Activated T-cell treated with anti-CD3 and anti-CD28 coated beads, Interleukin-2, amount 50 U/mL, for 4 hours (primary cell): ENCODE measurements at regions not wholly inside any gene's neighbourhood (a gene's known extent, or its start where the extent isn't known, plus 50 kb on each side); places are given as distances from the start of the nearest gene placed in this dataset.

Experiments
- ATAC-seq, 2 donors: fragments of 200-7000 bp; cut with Tn5 transposase; one replicate each; pipeline ENCODE4 v1.10.0; 2021
- DNase-seq: peaks from one replicate; pipeline ENCODE4 v3.0.0-alpha.2; 2020
- H3K27me3 Mint-ChIP-seq: one replicate; pipeline ENCODE4 v1.8.0; 2021; ENCODE audit warnings: low read depth, mixed read lengths
- H3K36me3 Mint-ChIP-seq: one replicate; pipeline ENCODE4 v1.8.0; 2022; ENCODE audit warnings: mixed read lengths; ENCODE audit not compliant: insufficient read depth
- H3K4me1 Mint-ChIP-seq: one replicate; pipeline ENCODE4 v1.8.0; 2021; ENCODE audit warnings: low read depth, mixed read lengths
- H3K4me3 Mint-ChIP-seq: one replicate; pipeline ENCODE4 v1.8.0; 2021; ENCODE audit warnings: mild to moderate bottlenecking, moderate library complexity, mixed read lengths
- H3K9me3 Mint-ChIP-seq: one replicate; pipeline ENCODE4 v1.8.0; 2021; ENCODE audit warnings: mixed read lengths

- no peaks in the 10 kb centered on the region for H3K36me3 Mint-ChIP-seq
- no peaks in the 10 kb centered on the region for H3K4me1 Mint-ChIP-seq
- H3K27me3 Mint-ChIP-seq, result no peaks in the 10 kb centered on the region
- ATAC-seq, result no peak
- no peak overlapping the region for H3K4me3 Mint-ChIP-seq
- H3K9me3 Mint-ChIP-seq, result peaks cover 4% of the 10 kb centered on the region
- DNase-seq, result no peak
These were observed 298.4 kb upstream of the CADM1 start for GRCh38 chr11:115802641-115803040.

GRCh38 chr11:115792903-115793302 is 288.7 kb upstream of the CADM1 start:
- Mint-ChIP-seq H3K27me3 (no peaks in the 10 kb centered on the region), H3K4me3 (no peak overlapping the region), H3K36me3 (no peaks in the 10 kb centered on the region), H3K4me1 (no peaks in the 10 kb centered on the region), H3K9me3 (peaks cover 4% of the 10 kb centered on the region)
- ATAC-seq, result no peak
- no peak for DNase-seq

GRCh38 chr11:115787302-115787701 is 283.1 kb upstream of the CADM1 start:
- DNase-seq, result no peak
- Mint-ChIP-seq H3K27me3 (no peaks in the 10 kb centered on the region), H3K4me3 (no peak overlapping the region), H3K9me3 (peaks cover 2% of the 10 kb centered on the region), H3K4me1 (no peaks in the 10 kb centered on the region), H3K36me3 (no peaks in the 10 kb centered on the region)
- ATAC-seq, result no peak

GRCh38 chr11:115784796-115785521 is 280.7 kb upstream of the CADM1 start:
- DNase-seq (no peak), ATAC-seq (no peak)
- Mint-ChIP-seq H3K4me1 (no peaks in the 10 kb centered on the region), H3K9me3 (peaks cover 4% of the 10 kb centered on the region), H3K36me3 (no peaks in the 10 kb centered on the region), H3K4me3 (no peak overlapping the region), H3K27me3 (no peaks in the 10 kb centered on the region)

GRCh38 chr11:115780646-115781362 is 276.6 kb upstream of the CADM1 start:
- H3K4me1 Mint-ChIP-seq, result no peaks in the 10 kb centered on the region
- H3K4me3 Mint-ChIP-seq, result no peak overlapping the region
- no peaks in the 10 kb centered on the region for H3K27me3 Mint-ChIP-seq
- ATAC-seq (no peak), DNase-seq (no peak)
- H3K9me3 Mint-ChIP-seq, result peaks cover 4% of the 10 kb centered on the region
- H3K36me3 Mint-ChIP-seq, result no peaks in the 10 kb centered on the region

- no peak for DNase-seq
- Mint-ChIP-seq H3K27me3 (no peaks in the 10 kb centered on the region), H3K4me3 (no peak overlapping the region), H3K4me1 (no peaks in the 10 kb centered on the region), H3K9me3 (peaks cover 4% of the 10 kb centered on the region), H3K36me3 (no peaks in the 10 kb centered on the region)
- no peak for ATAC-seq
These were observed 274.9 kb upstream of the CADM1 start for GRCh38 chr11:115778928-115779650.

GRCh38 chr11:115776916-115777315 is 272.7 kb upstream of the CADM1 start:
- ATAC-seq, result no peak

GRCh38 chr11:115775846-115776245 is 271.6 kb upstream of the CADM1 start:
- ATAC-seq (no peak), DNase-seq (no peak)
- Mint-ChIP-seq H3K4me1 (no peaks in the 10 kb centered on the region), H3K27me3 (no peaks in the 10 kb centered on the region), H3K4me3 (no peak overlapping the region), H3K9me3 (no peaks in the 10 kb centered on the region), H3K36me3 (no peaks in the 10 kb centered on the region)

More at GRCh38 chr11:115776916-115777315, 272.7 kb upstream of the CADM1 start:
- DNase-seq, result no peak
- Mint-ChIP-seq H3K9me3 (no peaks in the 10 kb centered on the region), H3K4me3 (no peak overlapping the region), H3K4me1 (no peaks in the 10 kb centered on the region), H3K27me3 (no peaks in the 10 kb centered on the region), H3K36me3 (no peaks in the 10 kb centered on the region)

GRCh38 chr11:115774756-115775155 is 270.5 kb upstream of the CADM1 start:
- ATAC-seq (no peak), DNase-seq (no peak)
- Mint-ChIP-seq H3K4me3 (no peak overlapping the region), H3K27me3 (no peaks in the 10 kb centered on the region), H3K9me3 (no peaks in the 10 kb centered on the region), H3K36me3 (no peaks in the 10 kb centered on the region), H3K4me1 (no peaks in the 10 kb centered on the region)

- Mint-ChIP-seq H3K4me1 (no peaks in the 10 kb centered on the region), H3K9me3 (no peaks in the 10 kb centered on the region), H3K27me3 (no peaks in the 10 kb centered on the region), H3K36me3 (no peaks in the 10 kb centered on the region), H3K4me3 (no peak overlapping the region)
- DNase-seq, result no peak
- no peak for ATAC-seq
These were observed 265.7 kb upstream of the CADM1 start for GRCh38 chr11:115769891-115770290.

- H3K4me1 Mint-ChIP-seq, result no peaks in the 10 kb centered on the region
- no peaks in the 10 kb centered on the region for H3K27me3 Mint-ChIP-seq
- DNase-seq (no peak), ATAC-seq (no peak)
- no peaks in the 10 kb centered on the region for H3K36me3 Mint-ChIP-seq
- no peak overlapping the region for H3K4me3 Mint-ChIP-seq
- no peaks in the 10 kb centered on the region for H3K9me3 Mint-ChIP-seq
These were observed 263.7 kb upstream of the CADM1 start for GRCh38 chr11:115767883-115768282.

GRCh38 chr11:115767047-115767802 is 263.0 kb upstream of the CADM1 start:
- Mint-ChIP-seq H3K4me1 (no peaks in the 10 kb centered on the region), H3K36me3 (no peaks in the 10 kb centered on the region), H3K27me3 (no peaks in the 10 kb centered on the region), H3K4me3 (no peak overlapping the region), H3K9me3 (no peaks in the 10 kb centered on the region)
- DNase-seq (no peak), ATAC-seq (no peak)

- DNase-seq (no peak), ATAC-seq (no peak)
- Mint-ChIP-seq H3K9me3 (no peaks in the 10 kb centered on the region), H3K4me1 (no peaks in the 10 kb centered on the region), H3K4me3 (no peak overlapping the region), H3K36me3 (no peaks in the 10 kb centered on the region), H3K27me3 (peaks cover 6% of the 10 kb centered on the region)
These were observed 262.3 kb upstream of the CADM1 start for GRCh38 chr11:115766561-115766960.

- no peak for ATAC-seq
- Mint-ChIP-seq H3K4me1 (no peaks in the 10 kb centered on the region), H3K36me3 (no peaks in the 10 kb centered on the region), H3K27me3 (peaks cover 7% of the 10 kb centered on the region), H3K9me3 (no peaks in the 10 kb centered on the region), H3K4me3 (no peak overlapping the region)
- no peak for DNase-seq
These were observed 261.6 kb upstream of the CADM1 start for GRCh38 chr11:115765803-115766239.
